Endothelial cell of umbilical vein (primary cell): ENCODE measurements at regions not wholly inside any gene's neighbourhood (a gene's known extent, or its start where the extent isn't known, plus 50 kb on each side); places are given as distances from the start of the nearest gene placed in this dataset.

Source experiments
- BruUV-seq: library from RNA; stranded (reverse); fragments of 400-500 nt; replicated peaks from 2 replicates; lab custom pipeline; 2021; lab: Mats Ljungman, UMichigan
- CTCF ChIA-PET: fragments of 300-600, 350-600 bp; sonication (Branson Sonifier 250); formaldehyde crosslinking; loops from one replicate; lab custom pipeline; 2021; ENCODE audit warnings: antibody characterized with exemption, inconsistent platforms; lab: Charles Lee
- POLR2A ChIA-PET: fragments of 300-600, 350-600 bp; sonication (Branson Sonifier 250); formaldehyde crosslinking; loops from one replicate; lab custom pipeline; 2021; ENCODE audit warnings: antibody characterized with exemption, inconsistent platforms; lab: Charles Lee
- DNase-seq: peaks from one replicate; pipeline ENCODE4 v3.0.0-alpha.2; 2011; ENCODE audit warnings: low read depth, low spot score
- FAIRE-seq: peaks from 2 replicates; lab custom pipeline; 2011; peaks lifted over from hg19 to GRCh38; lab: Jason Lieb, UNC
- H2AFZ ChIP-seq: 2 replicates; pipeline ENCODE4 v1.6.0; 2012; ENCODE audit warnings: low read depth, low read length, control low read depth, inconsistent platforms
- H3K27ac ChIP-seq: 2 replicates; pipeline ENCODE4 v1.5.1; 2011; ENCODE audit warnings: low read depth, mild to moderate bottlenecking, control low read depth, low read length, moderate library complexity; ENCODE audit not compliant: insufficient read depth
- H3K27me3 ChIP-seq, 2 experiments: 2 replicates each; pipeline versions ENCODE4 v1.6.0 to v1.6.1; 2011; ENCODE audit warnings: low read length in 2 of 2, mixed read lengths in 1 of 2; ENCODE audit not compliant: control insufficient read depth in 2 of 2, insufficient read depth in 2 of 2
- H3K36me3 ChIP-seq, 2 experiments: 2 replicates in 1 of 2; 3 replicates in 1 of 2; pipeline ENCODE4 v1.5.1; 2011; ENCODE audit warnings: low read length in 2 of 2, mild to moderate bottlenecking in 1 of 2, moderate library complexity in 1 of 2; ENCODE audit not compliant: control insufficient read depth in 2 of 2, insufficient read depth in 2 of 2; ENCODE audit errors: extremely low read depth in 1 of 2
- H3K4me1 ChIP-seq: 3 replicates; pipeline ENCODE4 v1.5.1; 2011; ENCODE audit warnings: mild to moderate bottlenecking, low read length; ENCODE audit not compliant: control insufficient read depth, insufficient read depth; ENCODE audit errors: extremely low read depth
- H3K4me2 ChIP-seq: 2 replicates; pipeline ENCODE4 v1.6.1; 2011; ENCODE audit warnings: low read length, control low read depth, mixed read lengths; ENCODE audit not compliant: insufficient read depth
- H3K4me3 ChIP-seq, 3 experiments: fragments of 200-600 bp in 1 of 3; sonication (generic), shearing (Covaris generic) in 1 of 3; replicated peaks in 1 of 3; 2 replicates each; pipeline ENCODE4 v1.5.1; 2011 to 2016; ENCODE audit warnings: control low read depth in 3 of 3, low read length in 3 of 3, mild to moderate bottlenecking in 2 of 3, inconsistent platforms in 1 of 3, low read depth in 1 of 3, moderate library complexity in 1 of 3; ENCODE audit not compliant: insufficient read depth in 1 of 3
- H3K79me2 ChIP-seq: 2 replicates; pipeline ENCODE4 v1.6.0; 2012; ENCODE audit warnings: low read length, inconsistent platforms; ENCODE audit not compliant: control insufficient read depth, insufficient read depth
- H3K9ac ChIP-seq: replicated peaks from 2 replicates; pipeline ENCODE3; 2011; ENCODE audit warnings: low read length, control low read depth; ENCODE audit not compliant: insufficient read depth; ENCODE audit errors: extremely low read depth
- H3K9me1 ChIP-seq: replicated peaks from 3 replicates; pipeline ENCODE4 v1.6.0; 2011; ENCODE audit warnings: mild to moderate bottlenecking, low read length; ENCODE audit not compliant: control insufficient read depth, insufficient read depth; ENCODE audit errors: extremely low read depth
- H3K9me3 ChIP-seq: replicated peaks from 2 replicates; pipeline ENCODE4 v1.5.1; 2012; ENCODE audit warnings: low read length, inconsistent platforms; ENCODE audit not compliant: control insufficient read depth, insufficient read depth
- H4K20me1 ChIP-seq: replicated peaks from 2 replicates; pipeline ENCODE3; 2011; ENCODE audit warnings: mild to moderate bottlenecking, low read length; ENCODE audit not compliant: control insufficient read depth, insufficient read depth; ENCODE audit errors: extremely low read depth
- EZH2 ChIP-seq: IDR thresholded peaks from 2 replicates; pipeline ENCODE4 v1.6.1; 2012; ENCODE audit warnings: borderline replicate concordance, low read depth, mild to moderate bottlenecking, moderate library complexity, low read length, inconsistent platforms; ENCODE audit not compliant: severe bottlenecking
- GATA2 ChIP-seq: IDR thresholded peaks from 2 replicates; pipeline ENCODE4 v1.7.0; 2011; ENCODE audit warnings: low read depth, mild to moderate bottlenecking, moderate library complexity, mixed read lengths, low read length; ENCODE audit not compliant: insufficient read length, insufficient read depth
- JUN ChIP-seq: IDR thresholded peaks from 2 replicates; pipeline ENCODE4 v1.6.1; 2011; ENCODE audit warnings: borderline replicate concordance, low read depth; ENCODE audit not compliant: insufficient read length, insufficient read depth
- POLR2A ChIP-seq: IDR thresholded peaks from 2 replicates; pipeline ENCODE4 v1.6.1; 2012; ENCODE audit warnings: low read depth, mild to moderate bottlenecking, control low read depth, low read length
- dilution Hi-C: fragments of 300-500 bp; cut with MboI; formaldehyde crosslinking; loops from one replicate; pipeline ENCODE4 v1.15.0; 2019; ENCODE audit warnings: low sequenced_read_pairs; ENCODE audit not compliant: extremely low pct_ligation_motif_present
- intact Hi-C: fragments of 100-400 bp; cut with micrococcal nuclease; formaldehyde crosslinking; loops from one replicate; pipeline ENCODE4 v1.10.0; 2022
- TF ChIP-seq, protein P1 (sequence below), 2 donors: IDR thresholded peaks; 1 replicate in 1 of 2; 2 replicates in 1 of 2; pipeline ENCODE4 v1.5.1; 2011; ENCODE audit warnings: low read length in 2 of 2, mild to moderate bottlenecking in 2 of 2, moderate library complexity in 2 of 2, control low read depth in 1 of 2, inconsistent platforms in 1 of 2, low read depth in 1 of 2; ENCODE audit not compliant: insufficient read depth in 1 of 2; ENCODE audit errors: extremely low read depth in 1 of 2

DNA sequence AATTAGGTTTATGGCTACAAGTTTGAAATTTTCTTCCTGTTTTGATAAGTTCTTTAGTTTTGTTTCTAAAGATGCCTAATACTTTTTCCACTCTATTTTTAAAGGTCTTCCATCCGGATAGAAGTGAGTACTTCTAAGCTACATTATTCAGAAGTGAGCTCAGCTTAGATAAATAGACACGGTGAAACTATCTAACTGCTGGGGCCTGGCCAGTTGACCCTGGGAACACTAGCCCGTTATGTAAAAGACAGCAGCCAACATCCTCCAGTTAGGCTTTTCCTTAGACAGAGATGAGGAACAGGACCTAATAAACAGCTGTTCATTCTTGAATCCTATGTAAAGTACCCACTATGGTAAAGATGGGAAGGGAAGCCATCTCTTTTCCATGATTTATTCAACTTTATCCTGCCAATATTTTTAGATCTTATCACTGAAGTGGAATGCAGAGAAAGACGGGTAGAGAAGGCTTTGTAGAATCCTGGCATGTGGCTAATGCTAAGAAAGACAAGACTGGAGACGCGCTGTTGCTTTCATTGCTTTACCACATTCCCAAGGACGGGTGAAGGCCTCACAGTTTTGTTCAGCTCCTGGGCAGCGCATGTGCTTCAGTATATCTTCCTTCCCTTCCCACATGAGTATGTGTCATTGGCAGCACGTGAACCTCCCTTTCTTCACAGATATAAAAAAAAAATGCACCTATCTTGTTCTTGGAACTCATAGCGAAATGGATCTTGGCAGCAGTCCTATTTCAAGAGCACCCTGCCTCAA is 340.0 kb upstream of the MEOX2 start:
- TF ChIP-seq EZH2: no peak
- TF ChIP-seq, protein P1, sequence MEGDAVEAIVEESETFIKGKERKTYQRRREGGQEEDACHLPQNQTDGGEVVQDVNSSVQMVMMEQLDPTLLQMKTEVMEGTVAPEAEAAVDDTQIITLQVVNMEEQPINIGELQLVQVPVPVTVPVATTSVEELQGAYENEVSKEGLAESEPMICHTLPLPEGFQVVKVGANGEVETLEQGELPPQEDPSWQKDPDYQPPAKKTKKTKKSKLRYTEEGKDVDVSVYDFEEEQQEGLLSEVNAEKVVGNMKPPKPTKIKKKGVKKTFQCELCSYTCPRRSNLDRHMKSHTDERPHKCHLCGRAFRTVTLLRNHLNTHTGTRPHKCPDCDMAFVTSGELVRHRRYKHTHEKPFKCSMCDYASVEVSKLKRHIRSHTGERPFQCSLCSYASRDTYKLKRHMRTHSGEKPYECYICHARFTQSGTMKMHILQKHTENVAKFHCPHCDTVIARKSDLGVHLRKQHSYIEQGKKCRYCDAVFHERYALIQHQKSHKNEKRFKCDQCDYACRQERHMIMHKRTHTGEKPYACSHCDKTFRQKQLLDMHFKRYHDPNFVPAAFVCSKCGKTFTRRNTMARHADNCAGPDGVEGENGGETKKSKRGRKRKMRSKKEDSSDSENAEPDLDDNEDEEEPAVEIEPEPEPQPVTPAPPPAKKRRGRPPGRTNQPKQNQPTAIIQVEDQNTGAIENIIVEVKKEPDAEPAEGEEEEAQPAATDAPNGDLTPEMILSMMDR (IDR thresholded peaks at IDR 0.05; ENCODE audit: extremely low read depth in 1 of 2, insufficient read depth in 1 of 2, low read depth in 1 of 2, low read length in 2 of 2): no peak
- peak; percentile 33 for TF ChIP-seq GATA2
- H3K9ac ChIP-seq: no peak overlapping the region
- dilution Hi-C loops (no loop called here), intact Hi-C loops (no loop called here)
- BruUV-seq: no TSS peak
- H2AFZ ChIP-seq: peak overlapping the region; percentile 7
- no peaks in the 10 kb centered on the region for H4K20me1 ChIP-seq
- POLR2A ChIA-PET: no interaction called here
- H3K9me3 ChIP-seq: no peaks in the 10 kb centered on the region
- no peaks in the 10 kb centered on the region for H3K9me1 ChIP-seq
- H3K4me1 ChIP-seq: peaks cover 17% of the 10 kb centered on the region
- peak; percentile 30 for DNase-seq
- no peak overlapping the region for H3K27ac ChIP-seq
- H3K27me3 ChIP-seq: no peaks in the 10 kb centered on the region
- no peak overlapping the region for H3K4me3 ChIP-seq
- no peak overlapping the region for H3K4me2 ChIP-seq
- CTCF ChIA-PET: interaction anchor here (1.2 kb wide), 1 partner anchor 12 kb away, joined by 3 read pairs; no protein-coding TSS in a partner anchor
- no peak for FAIRE-seq
- H3K79me2 ChIP-seq: no peaks in the 10 kb centered on the region
- no peaks in the 10 kb centered on the region for H3K36me3 ChIP-seq

DNA sequence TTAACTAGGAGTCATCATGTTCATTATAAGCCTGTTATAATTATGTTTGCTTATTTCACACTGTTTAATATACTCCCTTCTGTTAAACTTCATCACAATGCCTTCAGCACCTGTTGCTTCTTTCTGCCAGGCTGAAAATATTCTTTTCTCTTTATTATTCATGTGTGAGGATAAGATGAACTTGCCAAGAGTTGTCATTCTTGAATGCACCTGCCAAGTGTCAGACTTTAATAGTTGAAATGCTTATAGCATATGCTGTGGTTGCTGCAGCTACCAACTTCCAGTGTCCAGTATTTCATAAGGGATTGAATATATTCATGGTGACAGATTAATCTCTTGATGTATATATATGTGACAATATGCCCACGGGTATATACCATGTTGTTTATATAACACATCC is 339.2 kb upstream of the MEOX2 start:
- no peak overlapping the region for H3K27ac ChIP-seq
- POLR2A ChIA-PET: no interaction called here
- BruUV-seq: no TSS peak
- peaks cover 17% of the 10 kb centered on the region for H3K4me1 ChIP-seq
- no peak for TF ChIP-seq JUN
- TF ChIP-seq, protein P1 (IDR thresholded peaks at IDR 0.05; ENCODE audit: extremely low read depth in 1 of 2, insufficient read depth in 1 of 2, low read depth in 1 of 2, low read length in 2 of 2): no peak
- no peak for TF ChIP-seq POLR2A
- no peaks in the 10 kb centered on the region for H3K9me3 ChIP-seq
- no peaks in the 10 kb centered on the region for H3K79me2 ChIP-seq
- no peak overlapping the region for H3K9ac ChIP-seq
- no peaks in the 10 kb centered on the region for H3K9me1 ChIP-seq
- H3K36me3 ChIP-seq: no peaks in the 10 kb centered on the region
- dilution Hi-C loops (no loop called here), intact Hi-C loops (no loop called here)
- no peak overlapping the region for H2AFZ ChIP-seq
- H3K4me3 ChIP-seq: no peak overlapping the region
- DNase-seq: no peak
- CTCF ChIA-PET: no interaction called here
- H4K20me1 ChIP-seq: no peaks in the 10 kb centered on the region
- H3K4me2 ChIP-seq: no peak overlapping the region
- no peaks in the 10 kb centered on the region for H3K27me3 ChIP-seq
- FAIRE-seq: no peak
